Suprapubic skin (tissue), 3 donors: ENCODE measurements at regions not wholly inside any gene's neighbourhood (a gene's known extent, or its start where the extent isn't known, plus 50 kb on each side); places are given as distances from the start of the nearest gene placed in this dataset.

ENCODE experiments used
- EP300 ChIP-seq: sonication (generic); formaldehyde crosslinking; IDR thresholded peaks from one replicate; pipeline ENCODE4 v1.6.1; 2017; ENCODE audit warnings: antibody characterized with exemption
- POLR2A ChIP-seq, 2 donors: fragments of 450-650 bp; IDR thresholded peaks; one replicate each; pipeline ENCODE4 v1.6.1; 2017; ENCODE audit warnings: antibody characterized with exemption in 2 of 2, mild to moderate bottlenecking in 2 of 2, moderate library complexity in 2 of 2
- TF ChIP-seq, protein P1 (sequence below), 2 donors: fragments of 200-600 bp in 1 of 2; fragments of 450-650 bp in 1 of 2; sonication (generic) in 1 of 2; IDR thresholded peaks; one replicate each; pipeline ENCODE4 v1.5.1; 2016 to 2019; ENCODE audit warnings: antibody characterized with exemption in 2 of 2, mild to moderate bottlenecking in 1 of 2, moderate library complexity in 1 of 2

DNA sequence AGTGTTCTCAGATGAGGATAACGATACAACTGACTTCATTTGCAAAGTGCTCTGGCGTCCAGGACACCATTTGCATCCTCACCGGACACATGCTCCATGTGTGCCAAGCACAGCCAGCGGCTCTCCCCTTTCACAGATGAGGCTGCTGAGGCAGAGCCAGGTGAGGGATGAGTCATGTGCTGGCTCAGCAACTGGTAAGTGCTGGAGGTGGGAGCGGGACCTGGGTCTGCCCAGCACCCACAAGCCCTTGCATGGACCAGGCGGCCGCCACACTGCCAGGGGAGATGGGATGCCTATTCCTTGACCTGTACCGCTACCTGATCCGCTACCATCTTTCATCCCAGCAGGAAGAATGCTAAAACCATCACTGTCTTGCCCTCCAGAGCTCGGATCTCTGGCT is 86.2 kb upstream of the ASB18 start:
- TF ChIP-seq, protein P1, sequence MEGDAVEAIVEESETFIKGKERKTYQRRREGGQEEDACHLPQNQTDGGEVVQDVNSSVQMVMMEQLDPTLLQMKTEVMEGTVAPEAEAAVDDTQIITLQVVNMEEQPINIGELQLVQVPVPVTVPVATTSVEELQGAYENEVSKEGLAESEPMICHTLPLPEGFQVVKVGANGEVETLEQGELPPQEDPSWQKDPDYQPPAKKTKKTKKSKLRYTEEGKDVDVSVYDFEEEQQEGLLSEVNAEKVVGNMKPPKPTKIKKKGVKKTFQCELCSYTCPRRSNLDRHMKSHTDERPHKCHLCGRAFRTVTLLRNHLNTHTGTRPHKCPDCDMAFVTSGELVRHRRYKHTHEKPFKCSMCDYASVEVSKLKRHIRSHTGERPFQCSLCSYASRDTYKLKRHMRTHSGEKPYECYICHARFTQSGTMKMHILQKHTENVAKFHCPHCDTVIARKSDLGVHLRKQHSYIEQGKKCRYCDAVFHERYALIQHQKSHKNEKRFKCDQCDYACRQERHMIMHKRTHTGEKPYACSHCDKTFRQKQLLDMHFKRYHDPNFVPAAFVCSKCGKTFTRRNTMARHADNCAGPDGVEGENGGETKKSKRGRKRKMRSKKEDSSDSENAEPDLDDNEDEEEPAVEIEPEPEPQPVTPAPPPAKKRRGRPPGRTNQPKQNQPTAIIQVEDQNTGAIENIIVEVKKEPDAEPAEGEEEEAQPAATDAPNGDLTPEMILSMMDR (IDR thresholded peaks at IDR 0.05), result no peak
- TF ChIP-seq POLR2A (IDR thresholded peaks at IDR 0.05), result no peak
- no peak for TF ChIP-seq EP300
